MM.1S (cell line): ENCODE measurements at regions not wholly inside any gene's neighbourhood (a gene's known extent, or its start where the extent isn't known, plus 50 kb on each side); places are given as distances from the start of the nearest gene placed in this dataset.

Experiments
- CTCF ChIP-seq: fragments of 300-600 bp; sonication (generic); IDR thresholded peaks from 2 replicates; pipeline ENCODE4 v1.5.1; 2016; ENCODE audit warnings: antibody characterized with exemption, low read length, mixed read lengths
- EZH2 ChIP-seq: fragments of 300-600 bp; sonication (generic); optimal IDR thresholded peaks from 2 replicates; pipeline ENCODE3; 2017; ENCODE audit warnings: low read depth, mild to moderate bottlenecking, antibody characterized with exemption, low read length, mixed read lengths

- TF ChIP-seq CTCF, result no peak
- no peak for TF ChIP-seq EZH2
Measured at GRCh38 chr11:79694368-79694767, 253.5 kb upstream of the TENM4 start.
